NB4 (cell line): ENCODE measurements at regions not wholly inside any gene's neighbourhood (a gene's known extent, or its start where the extent isn't known, plus 50 kb on each side); places are given as distances from the start of the nearest gene placed in this dataset.

Experiments
- POLR2A ChIP-seq: IDR thresholded peaks from 2 replicates; pipeline ENCODE4 v1.6.1; 2011; ENCODE audit warnings: mild to moderate bottlenecking; ENCODE audit not compliant: insufficient read length; ENCODE audit errors: extremely low read depth
- TF ChIP-seq, protein P1 (sequence below): IDR thresholded peaks from one replicate; pipeline ENCODE4 v1.5.1; 2012; ENCODE audit warnings: low read depth, low read length
- TF ChIP-seq, protein P2 (sequence below): IDR thresholded peaks from 2 replicates; pipeline ENCODE4 v1.6.1; 2011; ENCODE audit warnings: low read depth, low read length

DNA sequence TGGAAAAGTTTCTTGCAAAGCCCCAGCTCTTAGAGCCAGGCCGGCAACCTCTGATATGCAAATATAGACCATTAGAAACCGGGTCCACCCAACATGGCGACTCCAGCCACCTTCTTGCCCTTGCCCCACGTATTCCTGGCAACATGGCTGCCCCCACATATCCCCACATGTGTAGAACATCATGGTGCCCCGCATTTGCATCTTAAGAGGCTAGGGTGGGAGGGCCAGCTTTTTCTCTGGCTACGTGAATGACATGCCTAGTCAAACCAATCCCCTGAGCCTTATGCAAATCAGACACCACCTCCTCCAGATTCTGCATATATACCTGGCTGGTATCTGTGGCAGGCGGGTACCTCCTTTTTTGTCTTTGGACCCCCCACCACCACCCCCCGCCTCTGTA lies 106.1 kb upstream of the PTPRT start:
- TF ChIP-seq, protein P1, sequence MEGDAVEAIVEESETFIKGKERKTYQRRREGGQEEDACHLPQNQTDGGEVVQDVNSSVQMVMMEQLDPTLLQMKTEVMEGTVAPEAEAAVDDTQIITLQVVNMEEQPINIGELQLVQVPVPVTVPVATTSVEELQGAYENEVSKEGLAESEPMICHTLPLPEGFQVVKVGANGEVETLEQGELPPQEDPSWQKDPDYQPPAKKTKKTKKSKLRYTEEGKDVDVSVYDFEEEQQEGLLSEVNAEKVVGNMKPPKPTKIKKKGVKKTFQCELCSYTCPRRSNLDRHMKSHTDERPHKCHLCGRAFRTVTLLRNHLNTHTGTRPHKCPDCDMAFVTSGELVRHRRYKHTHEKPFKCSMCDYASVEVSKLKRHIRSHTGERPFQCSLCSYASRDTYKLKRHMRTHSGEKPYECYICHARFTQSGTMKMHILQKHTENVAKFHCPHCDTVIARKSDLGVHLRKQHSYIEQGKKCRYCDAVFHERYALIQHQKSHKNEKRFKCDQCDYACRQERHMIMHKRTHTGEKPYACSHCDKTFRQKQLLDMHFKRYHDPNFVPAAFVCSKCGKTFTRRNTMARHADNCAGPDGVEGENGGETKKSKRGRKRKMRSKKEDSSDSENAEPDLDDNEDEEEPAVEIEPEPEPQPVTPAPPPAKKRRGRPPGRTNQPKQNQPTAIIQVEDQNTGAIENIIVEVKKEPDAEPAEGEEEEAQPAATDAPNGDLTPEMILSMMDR, result no peak
- TF ChIP-seq POLR2A, result no peak
- TF ChIP-seq, protein P2, sequence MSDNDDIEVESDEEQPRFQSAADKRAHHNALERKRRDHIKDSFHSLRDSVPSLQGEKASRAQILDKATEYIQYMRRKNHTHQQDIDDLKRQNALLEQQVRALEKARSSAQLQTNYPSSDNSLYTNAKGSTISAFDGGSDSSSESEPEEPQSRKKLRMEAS, result no peak
